HEK293 (cell line): ENCODE measurements at regions not wholly inside any gene's neighbourhood (a gene's known extent, or its start where the extent isn't known, plus 50 kb on each side); places are given as distances from the start of the nearest gene placed in this dataset.

Source experiments
- CTCF ChIA-PET: fragments of 350-600 bp; formaldehyde crosslinking; extraction: SDS; loops from one replicate; lab custom pipeline; 2021; ENCODE audit warnings: antibody characterized with exemption; lab: Yijun Ruan, JAX
- POLR2A ChIA-PET: fragments of 300-600 bp; formaldehyde crosslinking; extraction: SDS; loops from one replicate; lab custom pipeline; 2020; ENCODE audit warnings: antibody characterized with exemption, inconsistent platforms; lab: Yijun Ruan, JAX
- H3K27ac ChIP-seq: fragments of 200-500 bp; sonication (Bioruptor generic); 2 replicates; pipeline ENCODE4 v1.5.1; 2014; ENCODE audit warnings: low read depth, low read length, control low read depth, inconsistent platforms; ENCODE audit errors: extremely low read depth
- H3K36me3 ChIP-seq, 2 experiments: fragments of 200-500 bp in 1 of 2; sonication (Bioruptor generic) in 1 of 2; 1 replicate in 1 of 2; 2 replicates in 1 of 2; pipeline ENCODE4 v1.5.1; 2014 to 2017; ENCODE audit warnings: inconsistent platforms in 2 of 2, low read length in 2 of 2; ENCODE audit not compliant: control insufficient read depth in 2 of 2, insufficient read depth in 1 of 2
- H3K4me1 ChIP-seq: fragments of 200-500 bp; sonication (Bioruptor generic); 2 replicates; pipeline ENCODE4 v1.5.1; 2014; ENCODE audit warnings: mild to moderate bottlenecking, low read length, inconsistent platforms; ENCODE audit not compliant: control insufficient read depth, insufficient read depth
- H3K4me3 ChIP-seq: 2 replicates; pipeline ENCODE4 v1.5.1; 2011; ENCODE audit warnings: low read depth, mild to moderate bottlenecking, control low read depth, low read length, moderate library complexity
- H3K9me3 ChIP-seq: fragments of 200-500 bp; sonication (Bioruptor generic); 2 replicates; pipeline ENCODE4 v1.5.1; 2014; ENCODE audit warnings: low read depth, low read length, inconsistent platforms; ENCODE audit not compliant: control insufficient read depth, insufficient read depth
- CTCF ChIP-seq: fragments of 450-650 bp; formaldehyde crosslinking; IDR thresholded peaks from 2 replicates; pipeline ENCODE4 v1.5.1; 2016; ENCODE audit warnings: missing biosample characterization, missing genetic modification characterization
- PRDM2 ChIP-seq: fragments of 450-650 bp; formaldehyde crosslinking; IDR thresholded peaks from 2 replicates; pipeline ENCODE4 v1.5.1; 2016; ENCODE audit warnings: missing biosample characterization, missing genetic modification characterization, borderline replicate concordance
- ZFP69B ChIP-seq: fragments of 450-650 bp; formaldehyde crosslinking; IDR thresholded peaks from 2 replicates; pipeline ENCODE4 v1.5.1; 2016; ENCODE audit warnings: missing biosample characterization, missing genetic modification characterization
- ZNF266 ChIP-seq: fragments of 450-650 bp; formaldehyde crosslinking; IDR thresholded peaks from 2 replicates; pipeline ENCODE4 v1.5.1; 2016; ENCODE audit warnings: missing biosample characterization, missing genetic modification characterization, low read depth
- ZNF311 ChIP-seq: fragments of 450-650 bp; formaldehyde crosslinking; IDR thresholded peaks from 2 replicates; pipeline ENCODE4 v1.5.1; 2017; ENCODE audit warnings: missing biosample characterization, missing genetic modification characterization, borderline replicate concordance
- ZNF354C ChIP-seq: fragments of 450-650 bp; formaldehyde crosslinking; IDR thresholded peaks from 2 replicates; pipeline ENCODE4 v1.5.1; 2016; ENCODE audit warnings: missing biosample characterization, missing genetic modification characterization, low read depth, borderline replicate concordance
- ZNF404 ChIP-seq: fragments of 450-650 bp; formaldehyde crosslinking; IDR thresholded peaks from 2 replicates; pipeline ENCODE4 v1.5.1; 2017; ENCODE audit warnings: missing biosample characterization, missing genetic modification characterization
- ZNF596 ChIP-seq: fragments of 450-650 bp; IDR thresholded peaks from 2 replicates; pipeline ENCODE4 v1.5.0; 2018; ENCODE audit warnings: missing biosample characterization, mild to moderate bottlenecking, missing genetic modification characterization, moderate library complexity
- ZNF610 ChIP-seq: fragments of 450-650 bp; formaldehyde crosslinking; IDR thresholded peaks from 2 replicates; pipeline ENCODE4 v1.5.1; 2016; ENCODE audit warnings: missing biosample characterization, missing genetic modification characterization, borderline replicate concordance
- ZNF654 ChIP-seq: fragments of 450-650 bp; formaldehyde crosslinking; IDR thresholded peaks from 2 replicates; pipeline ENCODE4 v1.5.1; 2016; ENCODE audit warnings: low read depth, missing biosample characterization, missing genetic modification characterization
- ZNF747 ChIP-seq: fragments of 450-650 bp; formaldehyde crosslinking; IDR thresholded peaks from 2 replicates; pipeline ENCODE4 v1.5.1; 2016; ENCODE audit warnings: missing biosample characterization, missing genetic modification characterization
- ZNF776 ChIP-seq: fragments of 450-650 bp; formaldehyde crosslinking; IDR thresholded peaks from 2 replicates; pipeline ENCODE4 v1.5.0; 2017; ENCODE audit warnings: missing biosample characterization, missing genetic modification characterization, borderline replicate concordance
- TF ChIP-seq, protein P1 (sequence below): fragments of 450-650 bp; formaldehyde crosslinking; IDR thresholded peaks from 2 replicates; pipeline ENCODE4 v1.5.1; 2017; ENCODE audit warnings: missing biosample characterization, missing genetic modification characterization
- TF ChIP-seq, protein P2 (sequence below): fragments of 450-650 bp; formaldehyde crosslinking; IDR thresholded peaks from 2 replicates; pipeline ENCODE4 v1.5.1; 2017; ENCODE audit warnings: missing biosample characterization, missing genetic modification characterization
- TF ChIP-seq, protein P3 (sequence below): fragments of 450-650 bp; formaldehyde crosslinking; conservative IDR thresholded peaks from 2 replicates; pipeline ENCODE4 v1.5.1; 2016; ENCODE audit warnings: low read depth, missing biosample characterization, missing genetic modification characterization
- TF ChIP-seq, protein P4 (sequence below): fragments of 450-650 bp; IDR thresholded peaks from 2 replicates; pipeline ENCODE4 v1.5.1; 2018; ENCODE audit warnings: missing biosample characterization, missing genetic modification characterization

GRCh38 chr11:116579031-116579653, 193.6 kb downstream of the BUD13 start:
- Histone ChIP-seq H3K4me1 (no peaks in the 10 kb centered on the region), H3K27ac (no peak overlapping the region), H3K9me3 (no peaks in the 10 kb centered on the region), H3K36me3 (no peaks in the 10 kb centered on the region), H3K4me3 (no peak overlapping the region)
- CTCF ChIA-PET = interaction anchor here (0.6 kb wide), 2 partner anchors 84 to 1030 kb away, joined by 3 to 5 read pairs; no protein-coding TSS in a partner anchor
- TF ChIP-seq ZNF266 (tag by site-specific recombination) = no peak
- TF ChIP-seq ZNF610 (tag by site-specific recombination) = no peak
- TF ChIP-seq ZNF404 (tag by site-specific recombination) = no peak
- no peak for TF ChIP-seq ZNF311 (tag by site-specific recombination)
- TF ChIP-seq ZNF354C (tag by site-specific recombination) = no peak
- TF ChIP-seq ZFP69B (tag by site-specific recombination) = no peak
- no peak for TF ChIP-seq PRDM2 (tag by site-specific recombination)
- TF ChIP-seq, protein P1, sequence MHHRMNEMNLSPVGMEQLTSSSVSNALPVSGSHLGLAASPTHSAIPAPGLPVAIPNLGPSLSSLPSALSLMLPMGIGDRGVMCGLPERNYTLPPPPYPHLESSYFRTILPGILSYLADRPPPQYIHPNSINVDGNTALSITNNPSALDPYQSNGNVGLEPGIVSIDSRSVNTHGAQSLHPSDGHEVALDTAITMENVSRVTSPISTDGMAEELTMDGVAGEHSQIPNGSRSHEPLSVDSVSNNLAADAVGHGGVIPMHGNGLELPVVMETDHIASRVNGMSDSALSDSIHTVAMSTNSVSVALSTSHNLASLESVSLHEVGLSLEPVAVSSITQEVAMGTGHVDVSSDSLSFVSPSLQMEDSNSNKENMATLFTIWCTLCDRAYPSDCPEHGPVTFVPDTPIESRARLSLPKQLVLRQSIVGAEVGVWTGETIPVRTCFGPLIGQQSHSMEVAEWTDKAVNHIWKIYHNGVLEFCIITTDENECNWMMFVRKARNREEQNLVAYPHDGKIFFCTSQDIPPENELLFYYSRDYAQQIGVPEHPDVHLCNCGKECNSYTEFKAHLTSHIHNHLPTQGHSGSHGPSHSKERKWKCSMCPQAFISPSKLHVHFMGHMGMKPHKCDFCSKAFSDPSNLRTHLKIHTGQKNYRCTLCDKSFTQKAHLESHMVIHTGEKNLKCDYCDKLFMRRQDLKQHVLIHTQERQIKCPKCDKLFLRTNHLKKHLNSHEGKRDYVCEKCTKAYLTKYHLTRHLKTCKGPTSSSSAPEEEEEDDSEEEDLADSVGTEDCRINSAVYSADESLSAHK (tag by site-specific recombination) = no peak
- no peak for TF ChIP-seq ZNF747 (tag by site-specific recombination)
- TF ChIP-seq, protein P2, sequence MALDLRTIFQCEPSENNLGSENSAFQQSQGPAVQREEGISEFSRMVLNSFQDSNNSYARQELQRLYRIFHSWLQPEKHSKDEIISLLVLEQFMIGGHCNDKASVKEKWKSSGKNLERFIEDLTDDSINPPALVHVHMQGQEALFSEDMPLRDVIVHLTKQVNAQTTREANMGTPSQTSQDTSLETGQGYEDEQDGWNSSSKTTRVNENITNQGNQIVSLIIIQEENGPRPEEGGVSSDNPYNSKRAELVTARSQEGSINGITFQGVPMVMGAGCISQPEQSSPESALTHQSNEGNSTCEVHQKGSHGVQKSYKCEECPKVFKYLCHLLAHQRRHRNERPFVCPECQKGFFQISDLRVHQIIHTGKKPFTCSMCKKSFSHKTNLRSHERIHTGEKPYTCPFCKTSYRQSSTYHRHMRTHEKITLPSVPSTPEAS = no peak
- no peak for TF ChIP-seq ZNF596
- TF ChIP-seq CTCF (tag by site-specific recombination) = no peak
- TF ChIP-seq, protein P3, sequence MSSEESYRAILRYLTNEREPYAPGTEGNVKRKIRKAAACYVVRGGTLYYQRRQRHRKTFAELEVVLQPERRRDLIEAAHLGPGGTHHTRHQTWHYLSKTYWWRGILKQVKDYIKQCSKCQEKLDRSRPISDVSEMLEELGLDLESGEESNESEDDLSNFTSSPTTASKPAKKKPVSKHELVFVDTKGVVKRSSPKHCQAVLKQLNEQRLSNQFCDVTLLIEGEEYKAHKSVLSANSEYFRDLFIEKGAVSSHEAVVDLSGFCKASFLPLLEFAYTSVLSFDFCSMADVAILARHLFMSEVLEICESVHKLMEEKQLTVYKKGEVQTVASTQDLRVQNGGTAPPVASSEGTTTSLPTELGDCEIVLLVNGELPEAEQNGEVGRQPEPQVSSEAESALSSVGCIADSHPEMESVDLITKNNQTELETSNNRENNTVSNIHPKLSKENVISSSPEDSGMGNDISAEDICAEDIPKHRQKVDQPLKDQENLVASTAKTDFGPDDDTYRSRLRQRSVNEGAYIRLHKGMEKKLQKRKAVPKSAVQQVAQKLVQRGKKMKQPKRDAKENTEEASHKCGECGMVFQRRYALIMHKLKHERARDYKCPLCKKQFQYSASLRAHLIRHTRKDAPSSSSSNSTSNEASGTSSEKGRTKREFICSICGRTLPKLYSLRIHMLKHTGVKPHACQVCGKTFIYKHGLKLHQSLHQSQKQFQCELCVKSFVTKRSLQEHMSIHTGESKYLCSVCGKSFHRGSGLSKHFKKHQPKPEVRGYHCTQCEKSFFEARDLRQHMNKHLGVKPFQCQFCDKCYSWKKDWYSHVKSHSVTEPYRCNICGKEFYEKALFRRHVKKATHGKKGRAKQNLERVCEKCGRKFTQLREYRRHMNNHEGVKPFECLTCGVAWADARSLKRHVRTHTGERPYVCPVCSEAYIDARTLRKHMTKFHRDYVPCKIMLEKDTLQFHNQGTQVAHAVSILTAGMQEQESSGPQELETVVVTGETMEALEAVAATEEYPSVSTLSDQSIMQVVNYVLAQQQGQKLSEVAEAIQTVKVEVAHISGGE (tag by site-specific recombination) = no peak
- TF ChIP-seq, protein P4, sequence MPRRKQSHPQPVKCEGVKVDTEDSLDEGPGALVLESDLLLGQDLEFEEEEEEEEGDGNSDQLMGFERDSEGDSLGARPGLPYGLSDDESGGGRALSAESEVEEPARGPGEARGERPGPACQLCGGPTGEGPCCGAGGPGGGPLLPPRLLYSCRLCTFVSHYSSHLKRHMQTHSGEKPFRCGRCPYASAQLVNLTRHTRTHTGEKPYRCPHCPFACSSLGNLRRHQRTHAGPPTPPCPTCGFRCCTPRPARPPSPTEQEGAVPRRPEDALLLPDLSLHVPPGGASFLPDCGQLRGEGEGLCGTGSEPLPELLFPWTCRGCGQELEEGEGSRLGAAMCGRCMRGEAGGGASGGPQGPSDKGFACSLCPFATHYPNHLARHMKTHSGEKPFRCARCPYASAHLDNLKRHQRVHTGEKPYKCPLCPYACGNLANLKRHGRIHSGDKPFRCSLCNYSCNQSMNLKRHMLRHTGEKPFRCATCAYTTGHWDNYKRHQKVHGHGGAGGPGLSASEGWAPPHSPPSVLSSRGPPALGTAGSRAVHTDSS (tag by site-specific recombination) = no peak
- TF ChIP-seq ZNF776 (tag by site-specific recombination) = no peak
- no peak for TF ChIP-seq ZNF654 (tag by site-specific recombination)
- POLR2A ChIA-PET = no interaction called here
